GM13976 (cell line): ENCODE measurements at regions not wholly inside any gene's neighbourhood (a gene's known extent, or its start where the extent isn't known, plus 50 kb on each side); places are given as distances from the start of the nearest gene placed in this dataset.
"Not testable (repeated sequence)": the region's sequence is repeated elsewhere in the genome, so short reads cannot be mapped to it uniquely, and the experiment has no call there.

Experiments
- DNase-seq: peaks from one replicate; pipeline ENCODE4 v3.0.0; 2012; ENCODE audit warnings: low spot score
- in situ Hi-C: fragments of 300-500 bp; cut with MboI; formaldehyde crosslinking; loops from one replicate; pipeline ENCODE4 v1.12.0; 2022; ENCODE audit warnings: low sequenced_read_pairs, mixed read lengths, inconsistent platforms; ENCODE audit not compliant: unreplicated experiment
- TF ChIP-seq, protein P1 (sequence below): IDR thresholded peaks from 2 replicates; pipeline ENCODE4 v1.5.1; 2012; ENCODE audit warnings: borderline replicate concordance, mild to moderate bottlenecking; ENCODE audit not compliant: insufficient read depth; ENCODE audit errors: extremely low read depth, missing control alignments, control extremely low read depth

DNA sequence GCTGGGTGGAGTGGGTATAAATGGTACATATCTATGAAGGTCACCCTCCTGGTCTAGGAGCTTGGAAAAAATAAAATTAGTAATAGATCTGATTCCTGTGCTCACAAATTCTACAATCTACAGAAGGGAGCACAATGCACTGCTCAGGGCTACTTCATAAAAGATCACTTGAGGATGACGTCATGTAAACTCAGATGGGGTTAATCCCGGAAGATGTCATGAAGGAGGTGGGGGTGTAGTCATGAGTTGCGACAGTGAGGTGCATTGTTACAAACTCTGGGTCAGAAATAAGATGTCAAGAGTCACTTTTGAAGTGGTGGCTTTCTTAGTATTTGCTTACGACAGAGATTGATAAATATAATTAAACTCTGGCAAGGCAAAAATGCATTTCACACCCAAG, 68.2 kb downstream of the LHX9 start:
- in situ Hi-C loops, result no loop called here
- no peak for DNase-seq
- TF ChIP-seq, protein P1, sequence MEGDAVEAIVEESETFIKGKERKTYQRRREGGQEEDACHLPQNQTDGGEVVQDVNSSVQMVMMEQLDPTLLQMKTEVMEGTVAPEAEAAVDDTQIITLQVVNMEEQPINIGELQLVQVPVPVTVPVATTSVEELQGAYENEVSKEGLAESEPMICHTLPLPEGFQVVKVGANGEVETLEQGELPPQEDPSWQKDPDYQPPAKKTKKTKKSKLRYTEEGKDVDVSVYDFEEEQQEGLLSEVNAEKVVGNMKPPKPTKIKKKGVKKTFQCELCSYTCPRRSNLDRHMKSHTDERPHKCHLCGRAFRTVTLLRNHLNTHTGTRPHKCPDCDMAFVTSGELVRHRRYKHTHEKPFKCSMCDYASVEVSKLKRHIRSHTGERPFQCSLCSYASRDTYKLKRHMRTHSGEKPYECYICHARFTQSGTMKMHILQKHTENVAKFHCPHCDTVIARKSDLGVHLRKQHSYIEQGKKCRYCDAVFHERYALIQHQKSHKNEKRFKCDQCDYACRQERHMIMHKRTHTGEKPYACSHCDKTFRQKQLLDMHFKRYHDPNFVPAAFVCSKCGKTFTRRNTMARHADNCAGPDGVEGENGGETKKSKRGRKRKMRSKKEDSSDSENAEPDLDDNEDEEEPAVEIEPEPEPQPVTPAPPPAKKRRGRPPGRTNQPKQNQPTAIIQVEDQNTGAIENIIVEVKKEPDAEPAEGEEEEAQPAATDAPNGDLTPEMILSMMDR, result no peak

GRCh38 chr1:197986817-197987216, 69.6 kb downstream of the LHX9 start:
- in situ Hi-C loops, result no loop called here
- DNase-seq, result no peak
- TF ChIP-seq, protein P1, result no peak

DNA sequence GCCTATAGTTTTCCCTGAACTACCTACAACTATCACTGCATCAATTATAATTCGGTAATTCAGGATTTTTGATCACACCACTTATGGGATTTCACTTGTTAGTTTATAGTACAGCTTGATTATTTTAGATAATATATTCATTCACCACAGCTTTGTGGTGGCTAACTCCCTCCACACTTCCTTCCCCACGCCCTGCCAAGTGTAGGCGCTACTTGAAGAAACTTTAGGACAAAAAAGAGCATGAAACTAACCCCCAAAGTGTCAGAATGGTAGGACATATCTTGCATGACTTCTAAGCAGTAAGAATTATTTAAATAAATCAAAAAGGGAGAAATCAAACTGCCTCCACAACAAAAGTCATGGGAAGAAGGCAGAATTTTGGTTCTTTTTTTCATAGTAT, 70.1 kb downstream of the LHX9 start:
- TF ChIP-seq, protein P1, result no peak
- in situ Hi-C loops, result no loop called here
- DNase-seq, result no peak

DNA sequence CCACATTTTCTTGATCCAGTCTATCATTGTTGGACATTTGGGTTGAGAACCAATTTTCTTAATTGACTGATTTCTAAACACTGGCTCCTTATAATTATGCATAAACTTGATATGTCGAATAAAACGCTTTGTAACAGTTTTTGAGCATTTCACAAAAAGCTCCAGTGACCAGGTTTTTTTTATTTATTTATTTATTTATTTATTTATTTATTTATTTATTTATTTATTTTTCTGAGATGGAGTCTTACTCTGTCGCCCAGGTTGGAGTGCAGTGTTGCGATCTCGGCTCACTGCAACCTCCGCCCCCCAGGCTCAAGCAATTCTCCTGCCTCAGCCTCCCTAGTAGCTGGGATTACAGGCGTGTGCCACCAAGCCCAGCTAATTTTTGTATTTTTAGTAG, 71.4 kb downstream of the LHX9 start:
- in situ Hi-C loops, DNase-seq: not testable (repeated sequence)

- in situ Hi-C loops, result no loop called here
- TF ChIP-seq, protein P1, result no peak
- peak; percentile 3 for DNase-seq
Measured at GRCh38 chr1:197989058-197989457, 71.9 kb downstream of the LHX9 start.

DNA sequence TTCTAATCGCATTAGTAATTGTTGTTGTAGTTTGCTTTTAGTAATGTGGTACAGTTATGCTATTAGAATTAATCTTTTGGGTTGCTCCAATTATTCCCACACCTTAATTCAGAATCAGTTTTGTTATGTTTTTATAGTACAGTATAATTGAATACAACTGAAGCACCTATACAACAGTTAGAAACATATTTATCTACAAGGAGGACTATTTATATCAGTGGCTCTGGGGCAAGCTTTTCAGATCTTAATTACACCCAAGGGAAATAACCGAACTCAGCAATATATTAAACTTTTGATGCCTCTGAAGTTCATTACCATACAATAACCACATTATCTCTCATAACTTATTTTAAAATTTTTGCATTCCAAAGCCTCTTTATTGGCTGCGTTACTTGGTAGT, 74.4 kb downstream of the LHX9 start:
- in situ Hi-C loops, result no loop called here
- TF ChIP-seq, protein P1, result no peak

GRCh38 chr1:197994907-197995407, 77.8 kb downstream of the LHX9 start:
- DNase-seq, result no peak
- in situ Hi-C loops, result no loop called here
- TF ChIP-seq, protein P1, result no peak

More for the DNA sequence above, 74.4 kb downstream of the LHX9 start:
- no peak for DNase-seq
